ENCODE measurements at regions not wholly inside any gene's neighbourhood (a gene's known extent, or its start where the extent isn't known, plus 50 kb on each side); places are given as distances from the start of the nearest gene placed in this dataset.

DNA sequence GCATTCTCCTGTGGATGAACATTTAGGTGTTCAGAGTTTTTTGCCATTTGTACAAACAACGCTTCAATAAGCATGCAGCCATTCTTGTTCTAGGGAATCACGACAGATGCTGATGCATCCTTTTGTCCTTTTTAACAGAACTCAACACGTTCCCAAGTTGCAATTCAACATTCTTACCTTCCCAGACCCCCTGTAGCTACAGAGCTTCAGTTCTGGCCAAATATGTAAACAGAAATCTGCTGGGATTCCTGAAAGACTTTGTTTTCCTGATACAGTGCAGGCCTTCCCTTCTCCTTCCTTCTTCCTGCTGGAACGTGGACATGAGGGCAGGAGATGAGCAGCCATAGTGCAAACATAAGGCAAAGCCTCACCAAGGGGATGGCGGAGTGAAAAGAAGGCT lies 59.1 kb upstream of the SPATA12 start:
- TF ChIP-seq, protein P1, sequence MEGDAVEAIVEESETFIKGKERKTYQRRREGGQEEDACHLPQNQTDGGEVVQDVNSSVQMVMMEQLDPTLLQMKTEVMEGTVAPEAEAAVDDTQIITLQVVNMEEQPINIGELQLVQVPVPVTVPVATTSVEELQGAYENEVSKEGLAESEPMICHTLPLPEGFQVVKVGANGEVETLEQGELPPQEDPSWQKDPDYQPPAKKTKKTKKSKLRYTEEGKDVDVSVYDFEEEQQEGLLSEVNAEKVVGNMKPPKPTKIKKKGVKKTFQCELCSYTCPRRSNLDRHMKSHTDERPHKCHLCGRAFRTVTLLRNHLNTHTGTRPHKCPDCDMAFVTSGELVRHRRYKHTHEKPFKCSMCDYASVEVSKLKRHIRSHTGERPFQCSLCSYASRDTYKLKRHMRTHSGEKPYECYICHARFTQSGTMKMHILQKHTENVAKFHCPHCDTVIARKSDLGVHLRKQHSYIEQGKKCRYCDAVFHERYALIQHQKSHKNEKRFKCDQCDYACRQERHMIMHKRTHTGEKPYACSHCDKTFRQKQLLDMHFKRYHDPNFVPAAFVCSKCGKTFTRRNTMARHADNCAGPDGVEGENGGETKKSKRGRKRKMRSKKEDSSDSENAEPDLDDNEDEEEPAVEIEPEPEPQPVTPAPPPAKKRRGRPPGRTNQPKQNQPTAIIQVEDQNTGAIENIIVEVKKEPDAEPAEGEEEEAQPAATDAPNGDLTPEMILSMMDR (IDR thresholded peaks at IDR 0.05; ENCODE audit: insufficient read depth, low read length): no peak
- TF ChIP-seq, protein P2, sequence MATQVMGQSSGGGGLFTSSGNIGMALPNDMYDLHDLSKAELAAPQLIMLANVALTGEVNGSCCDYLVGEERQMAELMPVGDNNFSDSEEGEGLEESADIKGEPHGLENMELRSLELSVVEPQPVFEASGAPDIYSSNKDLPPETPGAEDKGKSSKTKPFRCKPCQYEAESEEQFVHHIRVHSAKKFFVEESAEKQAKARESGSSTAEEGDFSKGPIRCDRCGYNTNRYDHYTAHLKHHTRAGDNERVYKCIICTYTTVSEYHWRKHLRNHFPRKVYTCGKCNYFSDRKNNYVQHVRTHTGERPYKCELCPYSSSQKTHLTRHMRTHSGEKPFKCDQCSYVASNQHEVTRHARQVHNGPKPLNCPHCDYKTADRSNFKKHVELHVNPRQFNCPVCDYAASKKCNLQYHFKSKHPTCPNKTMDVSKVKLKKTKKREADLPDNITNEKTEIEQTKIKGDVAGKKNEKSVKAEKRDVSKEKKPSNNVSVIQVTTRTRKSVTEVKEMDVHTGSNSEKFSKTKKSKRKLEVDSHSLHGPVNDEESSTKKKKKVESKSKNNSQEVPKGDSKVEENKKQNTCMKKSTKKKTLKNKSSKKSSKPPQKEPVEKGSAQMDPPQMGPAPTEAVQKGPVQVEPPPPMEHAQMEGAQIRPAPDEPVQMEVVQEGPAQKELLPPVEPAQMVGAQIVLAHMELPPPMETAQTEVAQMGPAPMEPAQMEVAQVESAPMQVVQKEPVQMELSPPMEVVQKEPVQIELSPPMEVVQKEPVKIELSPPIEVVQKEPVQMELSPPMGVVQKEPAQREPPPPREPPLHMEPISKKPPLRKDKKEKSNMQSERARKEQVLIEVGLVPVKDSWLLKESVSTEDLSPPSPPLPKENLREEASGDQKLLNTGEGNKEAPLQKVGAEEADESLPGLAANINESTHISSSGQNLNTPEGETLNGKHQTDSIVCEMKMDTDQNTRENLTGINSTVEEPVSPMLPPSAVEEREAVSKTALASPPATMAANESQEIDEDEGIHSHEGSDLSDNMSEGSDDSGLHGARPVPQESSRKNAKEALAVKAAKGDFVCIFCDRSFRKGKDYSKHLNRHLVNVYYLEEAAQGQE (IDR thresholded peaks at IDR 0.05; ENCODE audit: insufficient replicate concordance, low read depth): no peak
- no peak for TF ChIP-seq POLR2AphosphoS5 (IDR thresholded peaks at IDR 0.05; ENCODE audit: low read depth)

All from HL-60 (cell line).